ENCODE measurements at regions not wholly inside any gene's neighbourhood (a gene's known extent, or its start where the extent isn't known, plus 50 kb on each side); places are given as distances from the start of the nearest gene placed in this dataset.

GRCh38 chr18:11204020-11204419 is 54.7 kb upstream of the PIEZO2 start:
- peaks cover 4% of the 10 kb centered on the region for H3K4me1 Mint-ChIP-seq (ENCODE audit: low read depth)
- no peaks in the 10 kb centered on the region for H3K9me3 Mint-ChIP-seq (ENCODE audit: low read depth)
- TF ChIP-seq CTCF (IDR thresholded peaks at IDR 0.05; ENCODE audit: unreplicated experiment) = no peak
- peaks cover 23% of the 10 kb centered on the region for H3K27me3 Mint-ChIP-seq
- no peak for DNase-seq (ENCODE audit: low spot score, unreplicated experiment)
- no peak overlapping the region for H3K4me3 Mint-ChIP-seq (ENCODE audit: low read depth)
- H3K36me3 Mint-ChIP-seq (ENCODE audit: insufficient read depth) = no peaks in the 10 kb centered on the region
- H3K27ac Mint-ChIP-seq = no peak overlapping the region

GRCh38 chr18:11199477-11199876 is 50.1 kb upstream of the PIEZO2 start:
- H3K36me3 Mint-ChIP-seq (ENCODE audit: insufficient read depth) = no peaks in the 10 kb centered on the region
- H3K27me3 Mint-ChIP-seq = peaks cover 17% of the 10 kb centered on the region
- DNase-seq (ENCODE audit: low spot score, unreplicated experiment) = no peak
- H3K9me3 Mint-ChIP-seq (ENCODE audit: low read depth) = no peaks in the 10 kb centered on the region
- TF ChIP-seq CTCF (IDR thresholded peaks at IDR 0.05; ENCODE audit: unreplicated experiment) = no peak
- no peak overlapping the region for H3K4me3 Mint-ChIP-seq (ENCODE audit: low read depth)
- peaks cover 4% of the 10 kb centered on the region for H3K4me1 Mint-ChIP-seq (ENCODE audit: low read depth)
- no peak overlapping the region for H3K27ac Mint-ChIP-seq

Data from progenitor cell of endocrine pancreas (in vitro differentiated cells).